ENCODE measurements at regions not wholly inside any gene's neighbourhood (a gene's known extent, or its start where the extent isn't known, plus 50 kb on each side); places are given as distances from the start of the nearest gene placed in this dataset.
"Not testable (repeated sequence)": the region's sequence is repeated elsewhere in the genome, so short reads cannot be mapped to it uniquely, and the experiment has no call there.

DNA sequence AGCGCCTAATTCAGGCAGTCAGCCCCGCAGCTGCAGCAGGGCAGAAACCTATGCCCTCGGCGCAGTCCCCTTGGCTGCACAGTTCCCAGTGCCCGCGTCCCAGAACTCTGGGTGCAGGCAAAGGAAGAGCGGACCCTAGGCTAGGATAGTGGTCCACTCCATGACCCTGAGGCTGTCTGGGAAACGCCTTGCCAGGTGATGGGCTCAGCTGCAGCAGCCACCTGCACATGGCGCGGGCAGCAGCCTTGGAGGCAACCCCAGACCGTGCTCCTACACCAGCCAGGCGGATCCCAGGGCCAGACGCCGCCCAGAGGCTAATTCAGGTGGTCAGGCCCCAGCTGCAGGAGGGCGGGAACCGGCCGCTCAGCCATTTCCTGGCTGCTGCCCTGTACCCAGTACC lies 83.0 kb downstream of the POTEC start:
- not testable (repeated sequence) for H3K9me3 Mint-ChIP-seq; ATAC-seq (ENCODE audit: low read depth); H3K36me3 Mint-ChIP-seq; DNase-seq (ENCODE audit: low spot score in 2 of 2); H3K27me3 Mint-ChIP-seq; H3K4me3 Mint-ChIP-seq; H3K27ac Mint-ChIP-seq; H3K4me1 Mint-ChIP-seq

- H3K36me3 Mint-ChIP-seq; H3K4me3 Mint-ChIP-seq; ATAC-seq (ENCODE audit: low read depth); H3K4me1 Mint-ChIP-seq; H3K27ac Mint-ChIP-seq; DNase-seq (ENCODE audit: low spot score in 2 of 2); H3K9me3 Mint-ChIP-seq; H3K27me3 Mint-ChIP-seq: not testable (repeated sequence)
These were observed 83.6 kb downstream of the POTEC start for GRCh38 chr18:14459826-14460225.

GRCh38 chr18:14458009-14458945 lies 85.1 kb downstream of the POTEC start:
- peak; percentile 34 to 37 for DNase-seq (ENCODE audit: low spot score in 2 of 2)
- not testable (repeated sequence) for H3K9me3 Mint-ChIP-seq

GRCh38 chr18:14450637-14451009 lies 92.8 kb downstream of the POTEC start:
- H3K4me1 Mint-ChIP-seq; H3K27ac Mint-ChIP-seq; H3K4me3 Mint-ChIP-seq; ATAC-seq (ENCODE audit: low read depth); DNase-seq (ENCODE audit: low spot score in 2 of 2); H3K36me3 Mint-ChIP-seq; H3K9me3 Mint-ChIP-seq; H3K27me3 Mint-ChIP-seq: not testable (repeated sequence)

More at GRCh38 chr18:14458009-14458945, 85.1 kb downstream of the POTEC start:
- not testable (repeated sequence) for H3K4me1 Mint-ChIP-seq; H3K36me3 Mint-ChIP-seq; H3K27me3 Mint-ChIP-seq; H3K27ac Mint-ChIP-seq; ATAC-seq (ENCODE audit: low read depth)
- peak overlapping the region; percentile 39 for H3K4me3 Mint-ChIP-seq

- not testable (repeated sequence) for H3K4me3 Mint-ChIP-seq; H3K9me3 Mint-ChIP-seq; H3K36me3 Mint-ChIP-seq; DNase-seq (ENCODE audit: low spot score in 2 of 2); H3K27ac Mint-ChIP-seq; ATAC-seq (ENCODE audit: low read depth); H3K27me3 Mint-ChIP-seq; H3K4me1 Mint-ChIP-seq
These were observed 93.3 kb downstream of the POTEC start for GRCh38 chr18:14449995-14450636.

GRCh38 chr18:14449062-14449461 lies 94.3 kb downstream of the POTEC start:
- H3K9me3 Mint-ChIP-seq; H3K27me3 Mint-ChIP-seq; ATAC-seq (ENCODE audit: low read depth); H3K36me3 Mint-ChIP-seq; H3K27ac Mint-ChIP-seq; H3K4me1 Mint-ChIP-seq; H3K4me3 Mint-ChIP-seq; DNase-seq (ENCODE audit: low spot score in 2 of 2): not testable (repeated sequence)

DNA sequence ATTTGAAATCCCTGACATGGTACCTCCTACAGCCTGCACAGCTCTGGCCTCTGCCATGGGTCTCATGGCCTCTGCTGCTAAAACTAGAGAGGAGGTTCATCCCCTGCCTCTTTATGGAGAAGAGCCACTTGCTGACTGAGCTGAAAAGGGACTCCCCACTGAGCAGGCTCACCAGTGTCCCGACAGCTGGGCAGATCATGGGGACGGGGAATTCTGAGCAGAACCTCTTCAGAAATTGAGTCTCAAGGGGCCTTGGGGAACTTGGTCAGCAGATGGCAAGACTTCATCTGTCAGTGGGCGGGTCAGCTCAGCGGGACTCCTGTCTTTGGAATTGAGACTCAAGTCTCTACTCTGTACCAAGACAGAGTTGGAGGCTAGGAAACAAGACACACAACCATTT lies 95.7 kb downstream of the POTEC start:
- H3K27ac Mint-ChIP-seq, H3K4me1 Mint-ChIP-seq, H3K9me3 Mint-ChIP-seq: not testable (repeated sequence)

DNA sequence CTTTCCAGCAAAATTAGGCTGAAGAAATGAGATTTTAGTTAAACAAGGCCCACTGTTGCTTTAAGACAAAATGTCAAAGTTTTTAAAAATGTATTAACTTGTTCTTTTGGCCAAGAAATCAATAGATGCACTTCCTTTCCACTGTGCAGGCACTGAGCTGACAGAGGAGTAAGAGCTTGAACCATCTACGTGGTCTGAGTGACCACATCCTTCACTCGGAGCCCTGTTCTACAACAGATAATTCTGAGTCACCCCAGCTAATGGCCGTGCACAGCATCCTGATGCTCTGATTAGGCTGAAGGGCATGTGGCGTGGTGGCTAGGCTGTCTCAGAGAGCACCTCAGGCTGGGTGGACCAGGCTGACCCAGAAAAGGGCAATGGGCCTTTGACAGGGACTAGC lies 107.9 kb downstream of the POTEC start:
- H3K27me3 Mint-ChIP-seq; H3K9me3 Mint-ChIP-seq; ATAC-seq (ENCODE audit: low read depth); DNase-seq (ENCODE audit: low spot score in 2 of 2); H3K4me1 Mint-ChIP-seq; H3K27ac Mint-ChIP-seq; H3K36me3 Mint-ChIP-seq; H3K4me3 Mint-ChIP-seq: not testable (repeated sequence)

More for the DNA sequence above, 95.7 kb downstream of the POTEC start:
- H3K27me3 Mint-ChIP-seq; H3K4me3 Mint-ChIP-seq; DNase-seq (ENCODE audit: low spot score in 2 of 2); ATAC-seq (ENCODE audit: low read depth); H3K36me3 Mint-ChIP-seq: not testable (repeated sequence)

- H3K27ac Mint-ChIP-seq; DNase-seq (ENCODE audit: low spot score in 2 of 2); H3K9me3 Mint-ChIP-seq; ATAC-seq (ENCODE audit: low read depth); H3K36me3 Mint-ChIP-seq; H3K4me1 Mint-ChIP-seq: not testable (repeated sequence)
- H3K27me3 Mint-ChIP-seq: peaks cover 11% of the 10 kb centered on the region
- peak overlapping the region; percentile 11 for H3K4me3 Mint-ChIP-seq
These were observed 111.0 kb downstream of the POTEC start for GRCh38 chr18:14432371-14432770.

DNA sequence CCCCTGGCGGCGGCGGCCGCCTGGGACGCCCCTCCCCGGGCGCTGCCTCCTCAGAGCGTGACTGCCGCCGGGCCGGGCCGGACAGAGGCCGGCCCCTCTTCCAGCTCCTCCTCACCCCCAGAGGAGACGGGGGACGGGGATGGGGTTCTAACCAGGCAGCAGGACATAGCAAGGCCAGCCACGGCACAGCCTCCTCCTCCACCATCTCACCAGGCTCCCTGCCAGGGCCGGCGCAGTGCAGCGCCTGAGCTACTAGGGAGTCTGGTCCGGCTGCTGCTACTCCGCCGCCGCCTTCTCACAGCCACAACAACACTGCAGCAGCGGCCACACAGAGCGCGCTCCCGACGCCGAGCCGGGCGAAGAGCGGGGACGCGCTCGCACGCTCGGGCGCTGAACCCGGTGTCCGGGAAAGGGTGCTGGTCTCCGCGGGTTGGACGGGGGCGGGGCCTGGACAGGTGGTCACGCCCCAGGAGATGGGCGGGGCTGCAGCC lies 112.3 kb downstream of the POTEC start:
- Mint-ChIP-seq H3K4me3 (peak overlapping the region; percentile 63), H3K27me3 (peaks cover 11% of the 10 kb centered on the region)
- H3K36me3 Mint-ChIP-seq; DNase-seq (ENCODE audit: low spot score in 2 of 2); H3K4me1 Mint-ChIP-seq; ATAC-seq (ENCODE audit: low read depth); H3K9me3 Mint-ChIP-seq; H3K27ac Mint-ChIP-seq: not testable (repeated sequence)

DNA sequence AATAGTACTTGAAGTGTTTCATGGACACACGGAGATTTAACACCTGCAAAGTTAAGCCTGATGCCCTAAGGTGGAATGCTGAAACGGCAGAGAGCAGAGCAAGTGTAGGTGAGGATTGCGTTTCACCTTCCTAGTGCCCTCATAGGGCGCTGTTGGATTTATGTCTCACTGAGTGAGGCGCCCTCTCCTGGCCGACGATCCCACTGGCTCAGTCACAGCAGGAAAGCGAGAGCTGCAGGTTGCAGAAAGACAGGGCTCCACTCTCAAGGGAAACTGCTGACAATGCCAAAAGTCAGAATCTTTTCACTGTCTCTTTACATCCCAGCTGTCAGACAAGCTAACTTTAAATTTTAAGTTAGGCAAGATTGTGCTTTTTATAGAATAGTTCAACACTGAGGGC lies 127.6 kb downstream of the POTEC start:
- H3K4me3 Mint-ChIP-seq; H3K9me3 Mint-ChIP-seq; H3K4me1 Mint-ChIP-seq; ATAC-seq (ENCODE audit: low read depth); H3K27me3 Mint-ChIP-seq; H3K36me3 Mint-ChIP-seq; H3K27ac Mint-ChIP-seq; DNase-seq (ENCODE audit: low spot score in 2 of 2): not testable (repeated sequence)

GRCh38 chr18:14415399-14415798 lies 128.0 kb downstream of the POTEC start:
- not testable (repeated sequence) for H3K36me3 Mint-ChIP-seq; ATAC-seq (ENCODE audit: low read depth); H3K27ac Mint-ChIP-seq; H3K4me1 Mint-ChIP-seq; H3K27me3 Mint-ChIP-seq; DNase-seq (ENCODE audit: low spot score in 2 of 2); H3K9me3 Mint-ChIP-seq; H3K4me3 Mint-ChIP-seq

DNA sequence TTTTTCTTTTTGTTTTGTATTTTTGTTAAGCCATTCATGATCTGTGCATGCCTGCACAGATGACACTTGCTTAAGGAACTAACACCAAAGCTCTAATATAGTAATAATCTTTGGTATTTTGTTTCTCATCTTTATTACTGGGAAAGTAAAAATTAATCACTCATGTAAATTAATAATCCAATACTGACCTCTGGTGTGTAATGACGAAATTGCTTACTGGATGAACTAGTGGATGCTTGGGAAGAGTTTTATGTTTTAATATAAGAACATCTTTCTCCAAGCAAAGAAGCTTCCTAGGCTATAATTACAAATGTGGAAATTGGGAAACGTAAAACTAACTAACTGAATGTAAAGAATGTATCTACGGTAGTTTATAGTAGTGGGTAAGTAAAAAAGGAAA lies 147.9 kb downstream of the POTEC start:
- DNase-seq (ENCODE audit: low spot score in 2 of 2); H3K4me1 Mint-ChIP-seq; ATAC-seq (ENCODE audit: low read depth); H3K27me3 Mint-ChIP-seq; H3K36me3 Mint-ChIP-seq; H3K9me3 Mint-ChIP-seq; H3K4me3 Mint-ChIP-seq; H3K27ac Mint-ChIP-seq: not testable (repeated sequence)

- H3K27ac Mint-ChIP-seq; H3K9me3 Mint-ChIP-seq; H3K4me3 Mint-ChIP-seq; H3K27me3 Mint-ChIP-seq; ATAC-seq (ENCODE audit: low read depth); H3K36me3 Mint-ChIP-seq; DNase-seq (ENCODE audit: low spot score in 2 of 2); H3K4me1 Mint-ChIP-seq: not testable (repeated sequence)
These were observed 149.8 kb downstream of the POTEC start for GRCh38 chr18:14393563-14394103.

All from memory B cell (primary cell).